ENCODE measurements at regions not wholly inside any gene's neighbourhood (a gene's known extent, or its start where the extent isn't known, plus 50 kb on each side); places are given as distances from the start of the nearest gene placed in this dataset.

GRCh38 chr14:31966896-31967668 lies 110.0 kb upstream of the ARHGAP5 start:
- peak in 1 of 3 donors; percentile 22 for DNase-seq

DNA sequence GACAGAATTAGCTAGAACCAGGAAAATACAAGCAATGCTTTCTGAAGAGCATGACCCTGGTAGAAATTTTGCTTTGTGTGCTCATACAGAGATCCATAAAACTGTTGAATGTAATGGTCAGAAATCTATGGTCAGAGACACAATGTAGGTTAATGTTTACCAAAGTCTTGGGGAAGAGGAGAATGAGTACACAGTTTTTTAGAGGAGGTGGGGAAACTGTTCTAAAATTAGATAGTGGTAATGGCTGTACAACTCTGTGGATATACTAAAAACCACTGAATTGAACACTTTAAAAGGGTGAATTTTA lies 109.5 kb upstream of the ARHGAP5 start:
- DNase-seq: no peak

GRCh38 chr14:31968107-31968810 lies 108.8 kb upstream of the ARHGAP5 start:
- DNase-seq: peak; percentile 25 to 48 (median 30)

GRCh38 chr14:31968956-31969698 lies 108.0 kb upstream of the ARHGAP5 start:
- DNase-seq: no peak

DNA sequence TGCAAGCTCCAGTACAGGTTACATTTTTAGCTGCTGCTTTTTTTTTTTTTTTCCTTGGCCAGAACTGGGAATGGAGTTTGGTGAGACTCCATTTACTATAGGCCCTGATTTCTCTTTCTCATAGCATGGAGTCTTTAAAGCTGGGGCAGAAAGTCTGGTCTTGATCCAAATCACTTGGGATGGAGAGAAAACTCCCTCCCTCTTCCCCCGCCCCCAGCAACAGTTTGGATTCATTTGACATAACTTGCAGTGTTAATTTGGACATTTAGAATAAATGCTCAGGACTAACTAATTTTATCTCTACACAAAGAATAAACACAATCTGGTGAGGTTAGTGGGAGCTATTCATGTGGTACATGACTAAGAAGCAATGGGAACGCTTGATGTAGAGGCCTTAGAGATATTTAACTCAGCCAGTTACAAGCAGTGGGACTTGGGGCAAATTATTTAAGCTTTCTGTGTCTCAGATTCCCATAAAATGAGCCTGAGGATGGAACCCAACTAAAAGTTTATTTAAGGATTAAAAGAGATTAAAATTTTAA lies 107.3 kb upstream of the ARHGAP5 start:
- no peak for DNase-seq

- no peak for DNase-seq
Observed at GRCh38 chr14:31970744-31971143, 106.4 kb upstream of the ARHGAP5 start.

- DNase-seq: no peak
Observed at GRCh38 chr14:31971612-31972011, 105.5 kb upstream of the ARHGAP5 start.

- DNase-seq: no peak
Observed at GRCh38 chr14:31977001-31977556, 100.0 kb upstream of the ARHGAP5 start.

DNA sequence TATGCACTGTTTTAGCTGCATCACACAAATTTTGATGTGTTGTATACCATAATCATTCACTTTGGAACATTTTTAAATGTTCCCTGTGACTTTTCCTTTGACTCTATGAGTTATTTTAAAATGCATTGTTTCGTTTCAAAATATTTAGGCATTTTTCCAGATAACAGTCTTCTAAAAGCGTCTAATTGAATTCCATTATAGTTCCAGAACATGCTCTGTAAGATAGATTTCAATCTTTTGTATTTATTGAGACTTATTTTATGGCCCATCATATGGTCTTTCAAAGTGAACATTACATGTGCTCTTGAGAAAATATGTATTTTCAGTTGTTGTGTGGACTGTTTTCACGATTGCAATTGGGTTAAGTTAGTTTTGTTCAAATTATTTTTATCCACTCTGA lies 98.7 kb upstream of the ARHGAP5 start:
- DNase-seq: no peak

DNA sequence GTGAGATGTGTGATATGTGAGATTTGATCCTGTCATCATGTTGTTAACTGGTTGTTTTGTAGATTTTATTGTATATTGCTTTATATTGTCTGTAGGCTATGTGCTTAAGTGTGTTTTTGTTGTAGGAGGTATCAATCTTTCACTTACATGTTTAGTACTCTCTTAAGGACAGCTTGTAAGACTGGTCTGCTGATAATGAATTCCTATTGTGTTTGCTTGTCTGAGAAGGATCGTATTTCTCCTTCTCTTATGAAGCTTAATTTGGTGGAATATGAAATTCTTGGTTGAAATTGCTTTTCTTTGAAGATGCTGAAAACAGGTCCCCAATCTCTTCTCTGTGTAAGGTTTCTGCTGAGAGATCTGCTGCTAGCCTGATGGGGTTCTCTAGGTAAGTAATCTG lies 94.5 kb upstream of the ARHGAP5 start:
- DNase-seq: no peak

DNA sequence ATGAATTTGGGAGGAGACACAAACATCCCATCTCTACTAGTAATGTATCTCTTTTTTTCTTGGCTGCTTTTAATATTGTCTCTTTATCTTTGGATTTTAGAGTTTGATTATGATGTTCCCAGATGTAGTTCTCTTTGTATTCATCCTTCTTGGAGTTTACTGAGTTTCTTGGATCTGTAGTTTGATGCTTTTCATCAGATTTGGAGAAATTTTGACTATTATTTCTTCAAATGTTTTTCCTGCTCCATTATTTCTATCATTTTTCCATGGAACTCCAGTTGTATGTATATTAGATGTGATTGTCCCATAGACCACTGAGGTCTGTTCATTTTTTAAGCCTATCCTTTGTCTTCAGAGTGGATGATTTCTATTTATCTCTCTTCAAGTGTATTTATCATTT lies 90.7 kb upstream of the ARHGAP5 start:
- no peak for DNase-seq

- no peak for DNase-seq
Observed at GRCh38 chr14:31987721-31988120, 89.4 kb upstream of the ARHGAP5 start.

GRCh38 chr14:31988244-31988643 lies 88.9 kb upstream of the ARHGAP5 start:
- DNase-seq: no peak

DNA sequence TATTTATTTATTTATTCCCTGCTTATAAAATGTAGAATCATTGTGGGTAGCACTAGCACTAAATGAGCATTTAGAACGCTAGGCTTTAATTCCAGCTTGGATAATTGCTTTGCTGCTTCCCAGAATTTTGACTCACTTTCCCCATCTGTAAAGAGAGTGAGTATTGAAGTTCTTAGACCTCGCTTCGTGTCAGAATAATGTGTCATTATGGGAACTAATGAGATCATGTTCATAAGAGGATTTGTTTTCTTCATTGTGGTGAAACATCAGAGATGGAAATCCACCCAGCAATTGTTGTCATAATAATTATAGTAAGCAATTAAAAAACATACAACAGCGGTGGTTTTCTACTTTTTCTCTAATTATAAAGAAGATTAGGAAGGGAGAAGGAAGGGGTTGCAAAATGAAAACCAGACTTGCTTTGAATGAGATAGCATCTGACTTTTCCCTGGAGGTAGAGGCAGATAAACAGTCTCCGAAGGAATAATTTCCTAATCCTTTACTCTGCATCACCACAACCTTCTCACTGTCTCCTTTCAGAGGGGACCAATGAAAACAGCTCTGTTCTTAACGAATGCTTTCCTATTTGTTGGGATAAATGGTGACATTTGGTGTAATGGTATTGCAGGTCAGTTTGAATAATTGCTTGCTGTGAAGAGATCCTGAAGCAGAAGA lies 86.8 kb upstream of the ARHGAP5 start:
- DNase-seq: no peak

GRCh38 chr14:31990926-31991572 lies 86.1 kb upstream of the ARHGAP5 start:
- no peak for DNase-seq

DNA sequence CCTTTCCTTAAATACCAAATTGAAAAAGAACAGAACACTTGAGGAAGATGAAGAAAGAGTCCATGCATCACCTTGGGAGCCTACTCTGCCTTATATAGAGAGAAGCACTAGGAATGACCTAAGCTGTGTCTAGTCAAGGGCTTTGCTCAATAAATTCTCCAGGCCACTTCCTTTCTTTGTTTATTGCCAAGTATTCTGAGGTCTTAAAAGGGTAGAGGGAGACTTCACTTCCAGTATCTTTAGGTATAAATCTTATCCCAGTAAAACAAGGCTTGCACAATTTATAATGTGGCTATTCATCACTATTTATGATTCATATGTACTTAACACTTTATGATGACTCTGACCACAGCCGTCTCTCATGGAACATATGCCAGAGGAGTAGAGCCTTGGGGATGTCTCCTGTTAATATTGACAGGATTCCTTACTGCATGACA lies 85.1 kb upstream of the ARHGAP5 start:
- no peak for DNase-seq

DNA sequence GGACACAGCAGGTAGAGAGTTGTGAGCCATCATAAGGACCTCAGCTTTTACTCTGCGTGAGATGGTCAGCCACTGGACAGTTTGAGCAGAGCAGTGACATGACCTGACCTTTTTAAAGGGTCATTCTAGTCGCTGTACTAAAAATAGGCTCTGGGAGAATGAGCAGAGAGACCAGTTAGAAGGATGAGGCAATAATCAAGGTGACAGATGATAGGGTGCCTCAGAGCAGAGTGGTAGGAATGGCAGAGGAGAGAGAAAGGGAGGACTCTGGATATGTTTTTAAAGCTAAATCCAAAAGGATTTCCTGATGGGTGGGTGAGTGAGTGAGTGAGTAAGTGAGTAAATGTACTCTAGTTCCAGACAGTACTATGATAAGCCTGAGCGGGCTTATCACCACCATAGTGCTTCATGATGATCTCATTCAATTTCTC lies 83.6 kb upstream of the ARHGAP5 start:
- DNase-seq: no peak

- DNase-seq: no peak
Observed at GRCh38 chr14:31994391-31995033, 82.6 kb upstream of the ARHGAP5 start.

DNA sequence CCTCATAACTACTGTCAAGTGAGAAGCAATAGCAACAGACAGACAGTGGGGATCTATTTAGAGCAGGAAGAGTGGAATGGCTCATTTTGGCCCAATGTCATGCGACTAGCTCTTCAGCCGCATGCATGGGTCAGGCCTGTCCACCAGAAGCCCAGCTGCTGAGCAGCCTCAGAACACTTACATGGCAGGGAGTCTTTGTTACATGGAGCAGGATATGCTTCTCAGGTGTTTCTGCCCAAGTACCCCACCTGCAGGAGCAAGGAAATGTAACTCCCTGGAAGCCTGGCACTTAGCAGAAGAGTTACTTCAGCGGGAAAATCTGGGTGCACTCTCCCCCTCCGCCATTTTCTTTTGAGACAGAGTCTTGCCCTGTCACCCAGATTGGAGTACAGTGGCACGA lies 73.5 kb upstream of the ARHGAP5 start:
- DNase-seq: no peak

DNA sequence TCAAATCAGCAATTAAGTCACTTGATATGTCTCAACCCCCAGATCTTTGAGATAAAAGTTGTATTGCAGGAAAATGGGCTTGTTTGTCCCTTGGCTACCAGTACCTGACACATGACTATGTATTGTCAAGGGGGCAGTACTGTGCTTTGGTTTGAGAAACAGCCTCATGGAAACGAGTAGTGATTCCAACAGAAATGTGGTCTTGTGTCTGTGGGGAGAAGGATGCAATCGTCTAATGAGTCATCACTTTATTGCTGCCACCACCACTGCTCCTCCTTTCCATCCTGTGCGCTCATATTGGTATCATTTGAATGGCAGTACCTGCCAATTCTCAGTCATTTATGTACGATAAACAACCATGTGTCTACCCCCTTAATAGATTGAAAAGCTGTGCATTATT lies 72.8 kb upstream of the ARHGAP5 start:
- DNase-seq: peak in 1 of 3 donors; percentile 3

GRCh38 chr14:32005628-32006027 lies 71.5 kb upstream of the ARHGAP5 start:
- DNase-seq: no peak
